ENCODE measurements at regions not wholly inside any gene's neighbourhood (a gene's known extent, or its start where the extent isn't known, plus 50 kb on each side); places are given as distances from the start of the nearest gene placed in this dataset.
A peak's percentile ranks its signal among the peaks of the same experiment; 100 is the strongest.
"Not testable (repeated sequence)": the region's sequence is repeated elsewhere in the genome, so short reads cannot be mapped to it uniquely, and the experiment has no call there.

DNA sequence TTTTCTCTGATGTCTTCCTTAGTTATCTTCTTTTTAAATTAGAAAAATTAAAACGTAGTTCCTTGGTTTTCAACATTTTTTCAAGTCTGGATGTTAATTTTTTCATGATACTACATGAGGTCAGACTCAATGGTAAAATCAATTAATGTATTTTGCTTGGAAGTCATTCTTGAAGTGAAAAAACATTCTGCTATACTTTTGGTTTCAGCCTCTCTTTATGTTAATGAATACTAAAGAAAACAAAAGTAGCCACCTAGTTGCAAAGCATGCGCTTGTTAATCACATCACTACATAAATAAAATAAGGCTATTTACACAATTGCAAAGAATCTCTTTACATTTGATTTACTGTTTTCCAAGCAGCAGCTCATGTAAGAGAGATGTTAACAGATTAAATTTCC, 170.4 kb downstream of the LIPI start:
- H3K4me3 ChIP-seq (ENCODE audit: low read length) = no peak overlapping the region
- TF ChIP-seq CTCF (IDR thresholded peaks at IDR 0.05; ENCODE audit: insufficient read depth, low read depth, low read length, missing control alignments) = no peak
- DNase-seq (ENCODE audit: low read depth) = no peak

GRCh38 chr21:14028619-14029018, 182.1 kb downstream of the LIPI start:
- H3K4me3 ChIP-seq (ENCODE audit: low read length); DNase-seq (ENCODE audit: low read depth): not testable (repeated sequence)

DNA sequence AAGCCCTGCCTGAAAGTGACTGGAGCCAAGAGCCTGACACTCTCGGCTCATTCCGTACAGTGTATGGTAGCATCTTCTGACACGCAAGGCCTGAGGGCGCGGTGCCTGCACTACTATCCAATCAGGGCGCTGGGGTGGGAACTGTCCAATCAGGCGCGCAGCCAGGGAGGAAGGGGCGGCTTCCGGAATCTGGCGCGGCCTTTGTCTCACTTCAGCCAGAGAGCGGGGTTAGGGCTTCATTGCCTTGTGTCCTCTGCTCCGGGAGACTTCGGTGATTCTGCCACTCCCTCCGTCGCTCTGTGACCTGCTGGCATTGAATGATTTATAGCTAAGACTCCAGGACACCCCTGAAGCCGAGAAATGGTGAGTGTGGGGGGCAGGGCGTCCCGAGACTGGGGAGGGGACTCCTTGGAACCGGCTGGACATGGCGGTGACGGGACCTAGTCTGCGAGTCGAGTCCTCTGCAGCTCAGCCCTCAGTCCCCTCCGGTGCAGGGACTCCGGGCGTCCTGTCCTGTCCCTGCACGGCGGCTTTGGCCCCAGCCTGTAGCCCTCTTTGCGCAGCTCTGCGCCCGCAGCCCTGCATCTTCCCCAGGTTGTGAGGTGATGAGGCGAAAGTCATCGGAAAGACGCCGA, 183.4 kb downstream of the LIPI start:
- peak; percentile 93 for DNase-seq (ENCODE audit: low read depth)
- H3K4me3 ChIP-seq (ENCODE audit: low read length) = peak overlapping the region; percentile 58

GRCh38 chr21:14020108-14020507, 190.6 kb downstream of the LIPI start:
- not testable (repeated sequence) for DNase-seq (ENCODE audit: low read depth); H3K4me3 ChIP-seq (ENCODE audit: low read length)

GRCh38 chr21:14015841-14016240, 194.9 kb downstream of the LIPI start:
- H3K4me3 ChIP-seq (ENCODE audit: low read length); DNase-seq (ENCODE audit: low read depth): not testable (repeated sequence)

DNA sequence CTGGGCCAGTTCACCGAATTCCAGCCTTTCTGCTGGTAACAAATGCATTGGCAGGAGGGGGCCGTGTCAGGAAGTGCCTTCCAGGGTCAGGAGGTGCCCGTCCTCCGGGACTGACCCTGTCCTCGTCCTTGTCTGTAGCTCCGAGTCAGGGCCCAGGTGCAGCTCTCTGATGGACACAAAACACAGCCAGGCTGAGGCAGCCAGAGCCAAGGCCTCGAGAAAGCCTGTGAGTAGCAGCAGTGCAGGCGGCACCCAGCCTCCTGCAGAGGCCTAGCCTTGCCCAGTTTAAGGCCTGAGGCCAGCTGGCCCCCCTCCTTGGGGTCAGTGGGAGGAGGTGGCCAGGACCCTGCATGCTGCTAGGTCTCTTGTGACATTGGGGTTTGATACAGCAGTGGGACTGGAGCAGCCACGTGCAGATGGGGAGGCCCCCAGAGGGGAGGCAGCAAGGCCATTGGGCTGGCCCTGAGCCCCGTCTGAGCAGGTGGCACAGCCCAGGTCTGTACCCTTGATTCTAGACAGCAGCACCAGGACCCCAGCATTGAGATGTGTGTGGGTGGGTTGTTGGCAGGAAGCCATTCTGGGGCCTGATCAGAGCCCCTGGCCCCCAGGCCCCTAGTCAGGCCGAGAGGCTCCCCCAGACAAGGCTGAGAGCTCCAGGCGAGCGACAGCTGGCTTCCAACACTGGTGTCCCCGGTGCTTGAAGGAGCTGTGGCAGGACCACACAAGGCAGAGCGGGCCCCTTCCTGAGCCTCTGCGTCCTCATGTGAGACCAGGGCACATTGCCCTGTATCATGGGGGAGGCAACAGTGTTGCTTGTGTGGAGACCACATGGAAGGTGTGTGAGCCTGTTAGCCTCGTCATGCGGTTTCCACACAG, 196.9 kb downstream of the LIPI start:
- not testable (repeated sequence) for H3K4me3 ChIP-seq (ENCODE audit: low read length); DNase-seq (ENCODE audit: low read depth)

DNA sequence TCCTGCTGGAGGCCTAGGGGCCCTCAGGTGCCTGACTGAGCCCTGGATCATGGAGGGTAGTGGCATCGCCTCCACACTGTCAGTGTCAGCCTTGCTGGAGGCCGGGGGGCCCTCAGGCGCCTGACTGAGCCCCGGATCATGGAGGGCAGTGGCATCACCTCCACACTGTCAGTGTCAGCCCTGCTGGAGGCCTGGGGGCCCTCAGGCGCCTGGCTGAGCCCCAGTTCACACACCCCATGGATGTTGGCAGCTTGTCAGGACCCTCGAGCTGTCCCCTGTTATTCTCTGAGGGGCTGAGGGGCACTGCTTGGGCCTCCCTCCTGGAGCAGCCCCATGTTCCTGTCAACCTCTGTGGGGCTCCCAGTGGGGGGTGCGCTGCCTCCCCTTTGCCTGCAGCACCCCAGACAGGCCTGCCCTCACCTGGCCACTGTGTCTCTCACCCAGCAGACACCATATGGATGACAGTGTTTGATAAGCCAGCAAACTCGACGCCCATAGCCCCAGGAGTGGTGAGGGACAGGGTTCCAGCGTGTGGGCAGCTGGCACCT, 197.6 kb downstream of the LIPI start:
- no peak overlapping the region for H3K4me3 ChIP-seq (ENCODE audit: low read length)
- no peak for TF ChIP-seq CTCF (IDR thresholded peaks at IDR 0.05; ENCODE audit: insufficient read depth, low read depth, low read length, missing control alignments)
- no peak for DNase-seq (ENCODE audit: low read depth)

DNA sequence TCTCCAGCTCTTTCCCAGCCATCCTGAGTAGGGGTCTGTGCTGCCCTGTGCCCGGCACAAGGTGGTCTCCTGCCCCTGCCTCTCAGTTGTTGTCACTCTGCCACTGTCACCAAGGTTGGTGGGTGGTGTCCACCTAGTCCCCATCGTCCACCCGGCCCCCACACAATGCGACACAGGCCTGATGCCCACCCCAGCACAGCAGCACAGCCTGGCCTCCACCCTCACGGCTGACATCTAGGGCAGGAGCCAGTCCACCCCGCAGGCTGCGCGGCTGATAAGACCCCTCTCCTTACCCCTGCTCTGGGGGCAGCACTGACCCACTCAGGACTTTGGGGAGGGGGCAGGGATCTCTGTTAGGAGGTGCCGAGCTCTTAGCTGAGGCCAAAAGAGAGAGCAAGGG, 198.3 kb downstream of the LIPI start:
- DNase-seq (ENCODE audit: low read depth) = no peak
- no peak overlapping the region for H3K4me3 ChIP-seq (ENCODE audit: low read length)
- no peak for TF ChIP-seq CTCF (IDR thresholded peaks at IDR 0.05; ENCODE audit: insufficient read depth, low read depth, low read length, missing control alignments)

- not testable (repeated sequence) for DNase-seq (ENCODE audit: low read depth); H3K4me3 ChIP-seq (ENCODE audit: low read length)
These were observed 199.0 kb downstream of the LIPI start for GRCh38 chr21:14011751-14012150.

GRCh38 chr21:14011149-14011548, 199.6 kb downstream of the LIPI start:
- H3K4me3 ChIP-seq (ENCODE audit: low read length); DNase-seq (ENCODE audit: low read depth): not testable (repeated sequence)

DNA sequence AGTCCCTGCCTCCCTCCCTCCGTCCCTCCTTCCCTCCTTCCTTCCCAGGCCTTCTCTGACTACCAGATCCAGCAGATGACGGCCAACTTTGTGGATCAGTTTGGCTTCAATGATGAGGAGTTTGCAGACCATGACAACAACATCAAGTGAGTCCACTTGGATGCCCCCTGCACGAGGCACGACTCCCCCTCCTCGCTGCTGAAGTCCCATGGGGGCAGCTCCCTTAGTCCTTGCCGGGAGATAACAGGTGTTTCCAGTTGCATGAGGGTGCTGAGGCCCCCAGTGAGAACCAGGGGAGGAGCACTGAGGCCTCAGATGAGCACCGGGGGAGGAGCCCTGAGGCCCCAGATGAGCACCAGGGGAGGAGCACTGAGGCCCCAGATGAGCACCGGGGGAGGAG, 200.0 kb downstream of the LIPI start:
- TF ChIP-seq CTCF (IDR thresholded peaks at IDR 0.05; ENCODE audit: insufficient read depth, low read depth, low read length, missing control alignments) = no peak
- DNase-seq (ENCODE audit: low read depth) = no peak
- H3K4me3 ChIP-seq (ENCODE audit: low read length) = no peak overlapping the region

DNA sequence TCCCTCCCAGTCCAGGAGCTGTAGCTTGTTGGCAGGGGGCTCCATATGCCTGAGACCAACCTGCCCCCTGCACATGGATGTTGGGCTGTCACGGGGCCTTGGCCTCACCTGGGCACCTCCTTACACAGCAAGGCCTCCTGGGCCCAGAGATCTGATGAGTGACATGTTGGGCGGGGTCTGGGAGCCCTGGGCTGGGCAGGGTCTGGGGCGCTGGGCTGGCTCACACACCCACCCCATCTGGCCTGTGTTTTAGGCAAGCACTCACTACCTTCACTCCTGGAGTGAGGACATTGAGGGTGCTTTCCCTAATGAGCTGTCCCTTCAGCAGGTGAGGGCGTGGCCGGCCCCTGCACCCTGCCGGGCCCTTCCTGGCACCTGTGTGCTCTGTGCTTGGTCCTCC, 200.8 kb downstream of the LIPI start:
- not testable (repeated sequence) for H3K4me3 ChIP-seq (ENCODE audit: low read length); DNase-seq (ENCODE audit: low read depth)

DNA sequence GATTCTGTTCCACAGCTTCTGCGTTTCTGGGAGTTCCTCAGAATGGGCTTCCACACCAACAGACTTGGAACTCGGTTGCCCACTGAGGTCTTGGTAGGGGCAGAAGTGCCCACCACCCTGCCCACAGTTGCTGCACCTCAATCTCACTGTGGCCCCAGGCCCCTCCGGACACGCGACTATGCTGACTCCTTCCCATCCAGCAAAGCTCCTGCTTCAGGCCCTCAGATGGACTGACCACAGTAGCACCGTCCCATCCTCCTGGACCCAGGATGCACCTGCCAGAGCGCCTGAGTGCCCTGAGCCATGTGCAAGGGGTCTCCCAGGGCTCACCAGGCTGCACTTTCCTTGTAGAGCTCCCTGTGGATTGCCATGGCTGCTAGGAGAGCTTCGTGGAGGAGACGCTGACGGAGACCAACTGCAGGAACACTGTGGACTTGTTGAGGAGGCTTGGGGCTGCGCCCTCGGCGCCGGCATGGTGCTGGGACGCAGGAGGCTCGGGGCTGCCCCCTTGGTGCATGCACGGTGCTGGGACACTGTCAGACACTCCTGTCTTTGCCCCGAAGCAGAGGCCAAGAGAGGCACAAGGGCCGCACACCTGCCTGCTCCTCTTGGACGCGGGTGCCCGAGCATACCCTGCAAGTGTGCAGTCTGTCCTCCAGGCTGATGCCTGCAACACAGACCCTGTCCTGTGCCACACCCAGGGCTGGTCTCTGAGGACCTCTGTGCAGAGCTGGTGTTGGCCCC, 201.3 kb downstream of the LIPI start:
- not testable (repeated sequence) for H3K4me3 ChIP-seq (ENCODE audit: low read length); DNase-seq (ENCODE audit: low read depth)

DNA sequence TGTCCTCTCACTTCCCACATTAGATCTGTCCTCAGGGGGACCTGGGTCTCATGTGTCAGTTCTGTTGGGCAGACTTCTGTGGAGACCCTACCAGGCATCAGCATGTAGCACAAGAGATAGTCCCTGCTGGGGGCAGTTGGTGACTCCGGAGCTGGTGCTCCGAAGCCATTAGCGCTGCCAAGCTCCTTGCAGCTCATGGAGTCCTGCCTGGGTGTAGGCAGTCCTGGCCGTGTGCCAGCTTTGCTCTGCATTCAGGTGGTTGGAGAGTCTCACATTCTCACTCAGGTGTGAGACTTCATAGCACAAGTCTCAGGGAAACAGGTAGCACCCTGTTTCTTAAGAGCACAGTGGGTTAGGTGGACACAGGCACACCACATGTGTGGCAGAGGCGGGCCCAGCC, 202.3 kb downstream of the LIPI start:
- not testable (repeated sequence) for DNase-seq (ENCODE audit: low read depth); H3K4me3 ChIP-seq (ENCODE audit: low read length)
